ENCODE measurements at regions not wholly inside any gene's neighbourhood (a gene's known extent, or its start where the extent isn't known, plus 50 kb on each side); places are given as distances from the start of the nearest gene placed in this dataset.

DNA sequence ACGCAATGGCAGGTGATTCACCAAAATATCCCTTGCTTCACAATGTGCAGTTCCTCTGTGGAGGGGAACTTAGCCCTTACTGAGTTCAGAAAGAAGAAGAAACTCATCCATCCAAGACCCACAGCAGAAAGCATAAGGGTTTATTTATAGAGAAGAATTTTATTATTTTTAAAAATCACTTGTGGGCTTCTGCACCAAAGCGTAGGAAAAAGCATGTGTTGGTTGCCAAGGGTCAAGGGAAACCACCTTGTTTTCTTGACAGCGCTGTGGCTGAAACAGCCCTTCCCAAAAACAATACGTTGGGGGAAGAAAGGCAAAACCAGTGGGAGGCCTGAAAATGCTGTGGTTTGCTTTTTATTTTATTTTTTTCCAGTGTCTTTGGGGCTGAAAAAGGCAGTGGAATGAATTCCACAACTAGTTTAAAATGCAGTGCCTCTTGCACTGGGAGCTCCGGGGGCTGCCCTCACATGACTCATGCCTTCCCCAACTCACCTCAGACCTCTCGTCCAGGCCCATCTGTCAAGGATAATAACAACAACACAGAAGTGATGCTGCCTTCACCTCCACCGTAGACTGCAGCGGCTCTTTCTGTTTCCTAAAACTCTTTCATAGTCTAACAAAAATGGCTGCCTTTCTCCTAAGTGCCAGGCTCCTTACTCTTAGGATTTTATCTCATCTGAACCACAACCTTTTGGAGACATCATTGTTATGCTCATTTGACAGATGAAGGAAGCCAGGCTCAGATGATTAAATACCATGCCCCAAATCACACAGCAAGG is 224.2 kb upstream of the JUN start:
- no peak for FAIRE-seq

DNA sequence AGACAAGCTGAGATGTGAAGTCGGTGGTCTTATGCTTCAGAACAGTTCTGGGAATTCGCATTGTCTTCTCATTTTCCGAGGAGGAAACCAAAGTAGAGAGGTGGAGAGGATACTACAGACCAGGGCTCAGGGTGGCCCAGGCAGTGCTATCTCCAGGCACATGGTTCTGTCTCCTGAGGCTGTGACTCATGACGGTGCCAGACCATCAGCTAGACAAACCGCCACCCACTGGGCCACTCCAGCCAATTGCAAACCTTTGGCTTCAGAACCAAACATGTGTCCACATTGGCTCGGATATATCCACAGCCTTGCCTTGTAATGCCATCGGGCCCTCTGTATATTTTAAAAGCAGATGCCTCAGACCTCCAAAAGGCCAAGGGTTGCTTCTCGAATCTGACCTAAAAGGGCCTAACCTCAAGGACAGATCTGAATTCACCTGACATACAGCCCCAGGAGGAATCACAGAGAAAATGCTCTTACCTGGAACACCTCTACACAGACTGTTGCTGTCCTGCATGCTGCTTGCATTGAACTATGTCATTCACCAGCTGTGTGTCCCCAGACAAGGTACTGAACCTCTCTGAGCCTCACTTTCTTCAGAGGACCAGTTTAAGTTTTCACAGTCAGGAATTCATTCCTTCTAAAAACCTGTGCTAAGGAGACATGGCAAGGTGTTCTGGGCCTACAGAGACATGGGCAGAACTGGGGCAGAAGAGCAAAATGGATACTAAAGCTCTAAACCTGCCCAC is 224.9 kb upstream of the JUN start:
- no peak for FAIRE-seq

DNA sequence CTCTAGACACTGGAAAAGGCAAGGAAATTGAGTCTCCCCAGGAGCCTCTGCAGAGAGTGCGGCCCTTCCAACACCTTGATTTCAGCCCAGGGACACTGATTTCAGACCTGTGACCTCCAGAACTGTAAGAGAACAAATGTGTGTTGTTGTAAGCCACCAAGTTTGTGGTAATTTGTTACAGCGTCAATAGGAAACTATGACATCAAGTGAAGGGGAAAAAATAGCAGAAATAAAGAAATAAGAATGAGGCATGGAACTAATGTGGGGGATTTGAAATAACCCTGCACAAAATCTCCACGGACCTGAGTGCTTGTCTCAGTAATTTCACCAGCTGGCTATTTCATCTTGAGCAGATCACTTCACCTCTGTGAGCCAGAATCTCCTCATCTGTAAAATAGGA is 227.8 kb upstream of the JUN start:
- FAIRE-seq, result no peak

DNA sequence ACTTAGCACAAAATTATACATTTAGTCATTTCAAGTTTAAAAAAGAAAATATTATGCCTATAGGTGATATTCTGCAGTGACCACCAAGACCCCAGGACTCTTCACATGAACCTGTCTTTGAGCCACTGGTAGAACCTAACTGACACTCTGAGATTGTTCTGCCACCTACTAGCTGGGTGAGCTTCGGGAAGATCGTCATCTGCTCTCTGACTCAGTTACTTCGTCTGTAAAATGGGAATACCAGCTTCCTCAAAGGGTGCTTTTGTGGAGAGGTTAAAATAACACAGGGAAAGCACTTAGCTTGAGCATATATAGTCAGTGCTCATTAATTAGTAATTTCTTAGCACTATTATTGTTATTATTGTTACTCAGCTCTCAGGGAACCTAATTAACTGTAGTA is 228.5 kb upstream of the JUN start:
- no peak for FAIRE-seq

DNA sequence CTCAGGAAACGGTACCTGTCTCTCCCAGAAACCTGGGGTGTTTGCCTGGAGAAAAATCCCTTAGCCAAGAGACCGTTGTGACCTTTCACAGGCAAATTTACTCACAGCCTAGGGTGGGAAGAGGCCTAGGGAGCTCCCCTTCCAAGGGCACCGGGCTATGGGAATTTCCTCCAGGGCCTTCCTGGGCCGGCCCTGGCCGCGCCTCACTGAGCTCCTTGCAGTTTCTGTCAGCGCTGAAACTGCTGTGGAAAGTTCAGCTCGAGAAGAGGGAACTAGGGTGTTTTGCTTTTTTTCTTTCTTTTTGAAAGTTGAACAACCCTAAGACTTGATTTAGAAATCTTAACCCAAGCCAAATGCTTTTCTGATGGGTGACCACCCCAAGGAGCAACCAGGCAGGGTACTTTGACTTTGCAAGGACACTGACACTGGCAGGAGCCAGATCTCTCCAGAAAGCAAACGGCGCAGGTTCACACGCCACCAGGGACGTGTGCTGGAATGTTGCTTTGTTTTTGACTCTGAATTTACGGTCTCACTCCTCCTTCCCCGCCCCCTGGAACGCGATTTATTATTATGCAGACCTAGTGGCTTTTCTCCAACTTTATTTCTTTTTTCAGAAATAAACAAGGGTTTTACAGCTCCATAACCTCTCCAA is 229.6 kb upstream of the JUN start:
- no peak for FAIRE-seq

DNA sequence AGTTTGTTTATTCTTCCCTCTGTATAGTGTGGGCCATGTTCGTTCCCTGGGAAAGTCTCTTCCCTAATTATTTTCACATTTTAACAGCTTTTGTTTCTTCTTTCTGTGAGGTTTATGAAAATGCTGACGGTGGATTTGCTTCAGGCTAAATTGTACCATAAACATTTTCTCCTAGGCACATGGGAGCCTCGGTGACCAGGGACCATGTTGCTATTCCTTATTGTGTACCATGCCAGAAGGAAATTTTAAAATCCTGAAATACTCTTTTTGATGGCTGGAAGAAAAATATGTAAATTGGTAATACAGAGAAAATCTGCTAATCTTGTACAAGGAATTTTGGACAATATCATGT is 230.1 kb upstream of the JUN start:
- no peak for FAIRE-seq

DNA sequence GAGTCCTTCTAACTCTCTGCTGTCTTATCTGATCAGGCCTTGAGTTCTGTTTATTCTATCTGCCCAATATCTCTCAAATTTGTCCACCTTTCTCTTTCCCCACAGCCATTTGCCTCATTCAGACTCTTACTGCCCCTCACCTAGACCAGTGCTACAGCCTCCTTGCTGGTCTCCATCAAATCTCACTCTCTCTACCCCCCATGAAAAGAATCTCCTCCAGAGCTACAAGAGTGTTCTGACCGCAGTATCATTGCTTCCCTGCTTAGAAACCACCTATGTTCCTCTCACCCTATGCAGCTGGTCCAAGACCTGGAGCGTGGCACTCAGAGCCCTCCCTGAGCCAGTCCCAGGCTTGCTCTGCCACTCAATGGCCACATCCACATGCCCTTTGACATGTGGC is 231.0 kb upstream of the JUN start:
- no peak for FAIRE-seq

DNA sequence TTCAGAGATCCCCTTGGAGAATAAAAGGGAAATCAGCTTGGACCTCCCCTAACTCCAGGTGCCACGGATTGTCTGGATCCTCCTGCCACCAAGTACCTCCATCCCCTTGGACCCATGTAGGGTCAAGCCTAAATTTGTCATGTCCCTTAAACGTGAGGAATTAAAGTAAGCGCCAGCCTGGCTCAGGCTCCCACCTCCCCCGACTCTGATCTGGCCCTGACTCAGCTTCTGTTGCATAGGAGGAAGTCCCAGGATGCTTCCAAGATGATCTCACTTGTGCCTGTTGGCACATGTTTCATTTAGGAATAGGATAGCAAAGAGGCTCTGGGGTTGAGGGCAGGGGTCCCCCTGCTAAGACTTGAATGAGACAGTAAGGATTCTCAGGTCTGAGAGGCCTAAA is 231.9 kb upstream of the JUN start:
- no peak for FAIRE-seq

DNA sequence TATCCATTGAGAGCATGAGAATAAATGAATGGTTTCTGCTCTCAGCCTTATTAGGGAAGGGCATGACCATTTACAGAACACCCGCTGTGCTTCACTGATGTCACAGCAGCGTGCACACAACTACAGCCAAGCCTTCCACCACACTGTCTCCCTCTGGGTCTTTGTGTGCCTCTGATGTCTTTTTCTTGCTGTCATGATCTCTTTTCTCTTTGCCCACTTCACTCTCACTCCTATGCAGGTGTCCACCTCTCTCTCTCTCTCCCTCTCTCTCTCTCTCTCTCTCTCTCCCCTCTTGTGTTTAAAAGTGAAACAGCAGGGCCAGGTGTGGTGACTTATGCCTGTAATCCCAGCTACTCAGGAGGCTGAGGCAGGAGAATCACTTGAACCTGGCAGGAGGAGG is 232.5 kb upstream of the JUN start:
- no peak for FAIRE-seq

DNA sequence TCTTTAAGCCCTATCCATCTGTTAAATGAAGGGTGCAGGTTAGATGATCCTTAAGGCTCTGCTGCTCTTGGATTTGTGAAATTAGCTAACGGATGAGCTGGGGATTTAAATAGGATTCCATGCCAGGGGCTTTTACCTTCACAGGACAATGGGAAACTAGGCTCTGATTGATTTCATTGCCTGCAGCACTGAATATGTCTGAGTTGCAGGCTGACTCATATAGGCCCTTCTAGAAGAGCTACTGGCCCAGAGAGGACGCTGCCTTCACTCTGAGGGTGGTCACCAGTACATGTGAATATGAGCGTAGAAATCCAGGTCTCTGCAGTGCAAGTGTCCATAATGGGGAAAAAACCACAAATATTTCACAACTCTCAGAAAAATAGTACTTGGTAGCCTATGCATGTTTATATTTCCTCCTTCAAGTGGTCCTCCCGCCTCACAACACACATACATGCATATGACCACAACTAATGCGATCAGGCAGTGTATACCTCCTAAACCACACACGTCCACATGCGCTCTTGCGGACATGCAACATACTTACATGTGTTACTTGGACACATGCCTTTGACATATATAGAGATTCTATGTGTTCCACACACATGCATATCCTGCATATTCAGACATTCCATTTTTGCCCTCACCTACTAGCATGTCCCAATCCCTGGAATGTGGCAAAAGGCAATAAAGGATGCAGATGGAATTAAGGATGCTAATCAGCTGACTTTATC is 233.8 kb upstream of the JUN start:
- FAIRE-seq, result no peak

DNA sequence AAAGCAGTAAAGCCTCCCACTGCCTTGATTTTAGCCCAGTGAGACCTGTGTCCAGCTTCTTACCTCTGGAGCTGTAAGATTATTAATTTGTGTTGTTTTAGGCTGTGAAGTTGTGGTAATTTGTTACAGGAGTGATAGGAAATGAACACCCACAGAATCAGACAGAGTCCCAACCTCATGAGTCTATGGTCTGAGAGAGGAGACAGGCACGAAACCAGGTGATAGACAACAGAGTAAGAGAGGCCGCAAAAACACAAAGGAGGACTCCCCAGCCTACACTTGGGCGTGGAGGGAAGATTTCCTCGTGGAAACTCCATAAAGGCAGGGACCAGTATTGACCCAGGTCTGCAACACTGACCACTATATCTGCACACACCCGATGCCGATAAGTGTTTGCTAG is 234.6 kb upstream of the JUN start:
- FAIRE-seq, result no peak

DNA sequence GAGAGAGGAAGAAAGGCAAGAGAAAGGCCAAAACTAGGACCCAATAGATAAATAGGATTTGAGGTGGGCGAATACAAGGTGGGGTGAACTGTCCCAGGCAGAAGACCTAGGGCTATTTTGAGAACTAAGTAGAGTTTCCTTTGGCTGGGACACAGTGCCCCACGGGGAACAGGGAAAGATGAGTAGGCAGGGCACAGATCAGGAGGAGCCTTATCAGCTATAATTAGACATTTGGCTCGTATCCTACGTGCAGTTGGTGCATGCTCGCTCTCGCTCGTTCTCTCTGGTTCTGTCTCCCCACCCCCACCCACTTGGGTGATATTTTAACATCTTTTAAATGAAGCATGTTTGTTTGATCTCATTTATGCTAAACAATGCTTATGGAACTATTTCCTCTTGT is 235.0 kb upstream of the JUN start:
- FAIRE-seq, result no peak

DNA sequence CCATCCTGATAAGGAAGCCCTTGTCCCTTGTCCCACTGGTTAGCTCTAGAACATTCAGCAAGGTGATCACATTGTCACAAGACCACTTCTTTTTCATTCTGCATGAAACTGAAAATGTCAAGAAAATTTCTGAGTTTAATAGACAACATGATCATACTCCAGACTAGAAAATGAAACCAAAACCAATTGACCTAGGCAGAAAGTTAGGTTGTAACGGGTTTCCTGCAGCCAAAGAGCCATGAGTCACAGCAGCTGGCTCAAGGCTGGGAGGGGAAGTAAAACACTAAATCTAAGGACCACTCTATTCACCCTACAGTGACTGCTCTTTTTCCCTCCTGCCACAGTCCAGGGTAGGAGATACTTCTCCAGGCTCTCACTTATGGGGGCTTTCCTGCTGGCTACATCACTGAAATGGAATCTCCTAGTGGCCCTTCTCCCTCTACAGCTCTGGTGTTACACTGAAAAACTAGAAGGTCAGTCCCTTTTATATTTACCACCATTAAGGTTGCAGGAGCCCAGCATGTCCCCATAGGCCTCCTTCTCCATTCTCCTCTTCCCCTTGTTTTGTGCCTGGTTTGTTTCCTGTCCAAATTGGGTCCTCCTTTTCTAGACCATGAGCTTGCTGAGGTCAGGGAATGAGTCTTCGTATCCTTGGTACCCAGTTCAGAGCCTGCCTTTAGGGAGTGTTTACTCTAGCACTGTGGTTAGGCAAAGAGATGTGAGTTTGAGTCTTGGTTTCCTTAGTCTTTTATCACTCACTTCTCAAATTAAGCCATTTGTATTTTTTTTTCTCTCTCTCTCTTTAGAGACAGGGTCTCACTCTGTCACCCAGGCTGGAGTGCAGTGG is 236.5 kb upstream of the JUN start:
- FAIRE-seq, result peak; percentile 98

DNA sequence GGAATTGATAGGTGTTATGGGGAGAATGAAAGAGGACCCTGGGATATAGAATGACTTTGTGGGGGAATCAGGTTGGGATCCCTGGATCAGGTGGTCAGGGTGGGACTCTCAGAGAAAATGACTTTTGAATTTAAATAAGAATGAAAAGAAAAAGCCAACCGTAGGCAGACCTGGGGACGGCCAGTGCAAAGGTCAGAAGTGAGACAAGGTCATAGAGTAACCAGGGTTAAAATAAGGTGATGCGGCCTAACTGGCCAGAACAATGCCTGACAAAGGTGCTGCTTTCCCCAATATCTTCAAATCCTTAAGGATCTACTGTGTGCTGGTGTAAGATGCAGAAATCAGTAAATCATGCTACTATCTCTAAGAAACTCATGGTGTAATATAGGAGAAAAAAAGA is 238.4 kb upstream of the JUN start:
- FAIRE-seq, result no peak

DNA sequence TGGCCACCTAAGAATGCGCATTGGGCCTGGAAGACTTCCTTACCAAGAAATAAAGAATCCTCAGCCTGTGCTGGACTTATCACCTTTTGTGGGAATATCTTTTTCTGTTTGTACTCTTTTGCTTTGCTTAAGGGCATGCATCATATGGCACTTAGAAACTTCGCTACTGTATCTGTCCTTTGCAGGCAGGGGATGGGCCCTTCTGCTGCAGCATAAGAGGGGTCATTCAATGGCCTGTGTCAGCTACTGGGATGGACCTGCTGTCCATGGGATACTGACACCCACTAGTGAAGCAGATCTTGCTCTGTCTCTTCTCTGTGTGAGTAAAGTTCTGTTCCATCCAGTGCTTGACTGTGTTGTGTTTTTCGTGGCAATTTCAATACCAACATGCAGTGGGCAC is 239.0 kb upstream of the JUN start:
- FAIRE-seq, result no peak

DNA sequence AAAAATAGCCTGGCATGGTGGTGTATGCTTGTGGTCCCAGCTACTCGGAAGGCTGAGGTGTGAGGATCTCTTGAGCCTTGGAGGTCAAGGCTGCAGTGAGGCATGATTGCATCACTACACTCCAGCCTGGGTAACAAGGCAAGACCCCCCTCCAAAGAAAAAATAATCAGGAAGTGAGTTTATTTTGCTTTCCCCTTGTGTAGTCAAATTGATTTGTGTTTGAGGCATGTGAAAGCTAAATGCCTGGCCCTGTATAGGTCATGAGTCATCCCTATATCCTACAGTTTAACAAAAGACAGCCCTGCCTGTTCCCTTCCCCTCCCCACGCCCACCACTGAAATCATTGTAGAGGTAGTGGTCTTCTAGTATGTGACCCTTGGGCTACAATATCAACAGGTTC is 241.4 kb upstream of the JUN start:
- FAIRE-seq, result no peak

DNA sequence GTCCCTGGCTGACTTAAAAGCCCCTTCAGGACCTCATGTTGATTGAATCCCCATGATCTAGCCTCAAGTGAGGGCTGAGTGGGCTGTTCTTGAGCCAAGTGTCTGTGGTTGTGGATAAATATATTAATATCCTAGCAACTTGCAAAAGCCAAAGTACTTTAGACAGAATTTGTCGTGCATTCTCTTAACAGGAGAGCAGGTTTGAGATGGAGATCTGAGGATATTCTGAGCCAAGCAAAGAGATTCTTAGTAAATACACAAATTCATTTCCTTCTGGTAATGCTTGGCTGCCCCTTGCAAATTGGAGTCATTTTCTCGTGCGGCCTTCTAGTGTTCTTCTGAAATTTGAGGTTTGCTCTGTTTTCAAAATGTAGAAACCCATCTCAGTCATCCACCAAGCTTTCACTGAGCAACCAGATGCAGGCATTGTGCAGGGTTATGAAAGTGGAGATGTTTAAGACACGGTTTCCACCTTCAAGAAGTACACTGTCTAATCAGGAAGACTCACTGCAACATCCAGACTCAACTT is 242.1 kb upstream of the JUN start:
- FAIRE-seq, result no peak

DNA sequence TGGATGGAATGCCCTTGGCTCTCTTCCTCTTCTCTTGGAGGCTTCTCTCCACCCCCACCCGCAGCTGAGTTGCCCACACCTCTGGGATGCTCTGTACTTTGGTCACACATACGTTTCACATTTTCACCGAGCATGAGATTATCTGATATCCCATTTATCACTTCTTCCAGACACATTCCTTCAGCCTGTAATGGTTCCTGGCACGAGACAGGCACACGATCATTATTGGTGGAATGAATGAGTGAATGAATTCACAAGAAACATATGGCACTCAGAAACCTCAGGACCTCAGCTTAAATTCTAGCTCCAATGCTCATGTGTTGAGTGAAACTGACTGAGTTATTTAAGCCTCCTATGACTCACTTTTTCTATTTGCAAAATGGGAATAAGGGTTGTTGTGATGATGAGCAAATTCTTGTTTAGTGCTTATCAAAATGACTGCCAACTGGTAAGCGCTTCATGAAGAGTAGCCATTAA is 242.7 kb upstream of the JUN start:
- no peak for FAIRE-seq

DNA sequence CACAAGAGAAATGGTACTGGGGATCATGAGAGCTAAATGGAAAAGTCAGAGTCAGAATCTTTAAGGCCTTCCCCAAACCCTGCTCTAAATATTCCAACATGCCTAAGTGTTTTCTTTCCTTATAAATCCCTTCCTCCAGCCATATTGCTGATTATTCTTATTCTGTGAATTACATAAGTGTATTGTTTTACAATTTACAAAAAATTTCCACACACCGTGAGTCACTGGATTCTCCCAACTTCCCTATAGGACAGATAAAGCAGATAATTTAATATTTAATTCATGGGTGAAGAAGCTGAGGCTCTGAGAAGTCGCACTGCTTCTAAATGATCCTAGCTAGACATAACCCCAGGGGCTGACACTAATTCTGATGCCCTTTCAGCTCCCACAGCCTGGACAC is 243.3 kb upstream of the JUN start:
- FAIRE-seq, result no peak

DNA sequence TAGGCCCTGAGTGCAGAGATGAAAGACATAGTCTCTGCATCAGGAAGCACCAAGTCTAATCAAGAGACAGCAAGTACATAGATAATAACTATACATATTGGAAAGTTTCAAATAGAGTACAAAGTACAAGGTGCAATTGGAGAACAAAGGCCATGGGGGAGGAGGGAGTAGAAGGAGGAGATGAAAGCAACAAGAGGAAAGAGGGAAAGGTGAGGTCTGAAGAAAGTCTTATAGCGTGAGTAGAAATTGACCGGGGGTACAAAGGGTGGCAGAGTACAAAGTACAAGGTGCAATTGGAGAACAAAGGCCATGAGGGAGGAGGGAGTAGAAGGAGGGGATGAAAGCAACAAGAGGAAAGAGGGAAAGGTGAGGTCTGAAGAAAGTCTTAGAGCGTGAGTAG is 244.2 kb upstream of the JUN start:
- FAIRE-seq, result no peak

DNA sequence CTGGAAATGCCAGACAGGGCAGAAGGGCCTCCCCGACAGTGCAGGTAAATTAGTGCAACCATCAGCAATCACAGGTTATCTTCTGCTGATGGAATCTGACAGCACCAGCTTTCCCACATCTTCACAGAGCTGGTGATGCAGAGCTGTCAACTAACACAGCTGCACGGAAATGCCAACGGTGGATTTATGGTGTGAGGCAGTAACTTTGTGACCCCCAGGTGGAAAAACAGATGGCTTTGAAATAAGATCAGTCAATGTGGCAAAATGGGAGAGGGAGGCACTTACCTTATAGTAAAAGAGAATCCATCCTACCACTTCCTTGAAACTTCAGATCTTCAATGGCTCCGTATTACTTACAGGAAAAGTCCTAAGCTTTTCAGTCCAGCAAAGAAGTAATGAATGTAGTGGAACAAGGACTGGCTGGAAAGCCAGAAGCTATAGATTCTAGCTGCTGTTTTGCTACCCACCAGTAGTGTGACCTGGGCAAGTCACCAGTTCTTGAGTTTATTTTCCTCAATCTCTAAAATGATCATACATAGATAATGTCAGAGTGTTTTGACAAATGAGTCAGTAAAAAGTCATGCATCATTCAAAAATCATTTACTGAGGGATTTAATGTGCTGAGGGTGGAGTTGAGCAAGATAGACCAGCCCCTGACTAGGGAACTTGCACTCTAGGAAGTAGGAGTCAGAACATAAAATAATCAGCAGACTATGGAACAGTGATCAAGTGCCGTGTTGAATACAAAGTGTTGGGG is 245.7 kb upstream of the JUN start:
- no peak for FAIRE-seq

Measured in islet of Langerhans (tissue), 1 donor.